ENCODE measurements at regions not wholly inside any gene's neighbourhood (a gene's known extent, or its start where the extent isn't known, plus 50 kb on each side); places are given as distances from the start of the nearest gene placed in this dataset.
"Not testable (repeated sequence)": the region's sequence is repeated elsewhere in the genome, so short reads cannot be mapped to it uniquely, and the experiment has no call there.

GRCh38 chr12:23083267-23083666, 458.3 kb downstream of the ETNK1 start:
- no peak for DNase-seq (ENCODE audit: low read depth, low spot score)

- peak; percentile 38 for DNase-seq (ENCODE audit: low read depth, low spot score)
Measured at GRCh38 chr12:23084236-23084995, 459.4 kb downstream of the ETNK1 start.

- DNase-seq (ENCODE audit: low read depth, low spot score), result no peak
Measured at GRCh38 chr12:23088594-23088993, 463.6 kb downstream of the ETNK1 start.

- DNase-seq (ENCODE audit: low read depth, low spot score), result no peak
Measured at GRCh38 chr12:23093488-23093887, 468.5 kb downstream of the ETNK1 start.

GRCh38 chr12:23096321-23096720, 471.4 kb downstream of the ETNK1 start:
- no peak for DNase-seq (ENCODE audit: low read depth, low spot score)

- no peak for DNase-seq (ENCODE audit: low read depth, low spot score)
Measured at GRCh38 chr12:23098110-23098509, 473.1 kb downstream of the ETNK1 start.

GRCh38 chr12:23098517-23098916, 473.5 kb downstream of the ETNK1 start:
- peak; percentile 30 for DNase-seq (ENCODE audit: low read depth, low spot score)

- no peak for DNase-seq (ENCODE audit: low read depth, low spot score)
Measured at GRCh38 chr12:23099104-23099503, 474.1 kb downstream of the ETNK1 start.

GRCh38 chr12:23099604-23100003, 474.6 kb downstream of the ETNK1 start:
- DNase-seq (ENCODE audit: low read depth, low spot score), result no peak

- DNase-seq (ENCODE audit: low read depth, low spot score), result no peak
Measured at GRCh38 chr12:23108957-23109356, 484.0 kb downstream of the ETNK1 start.

GRCh38 chr12:23113781-23114180, 488.8 kb downstream of the ETNK1 start:
- DNase-seq (ENCODE audit: low read depth, low spot score), result no peak

GRCh38 chr12:23115984-23116383, 491.0 kb downstream of the ETNK1 start:
- DNase-seq (ENCODE audit: low read depth, low spot score), result no peak

- DNase-seq (ENCODE audit: low read depth, low spot score), result no peak
Measured at GRCh38 chr12:23126794-23127193, 501.8 kb downstream of the ETNK1 start.

- DNase-seq (ENCODE audit: low read depth, low spot score), result no peak
Measured at GRCh38 chr12:23127701-23128100, 502.7 kb downstream of the ETNK1 start.

- DNase-seq (ENCODE audit: low read depth, low spot score), result no peak
Measured at GRCh38 chr12:23128462-23128861, 503.5 kb downstream of the ETNK1 start.

- DNase-seq (ENCODE audit: low read depth, low spot score), result no peak
Measured at GRCh38 chr12:23132357-23132756, 507.4 kb downstream of the ETNK1 start.

- no peak for DNase-seq (ENCODE audit: low read depth, low spot score)
Measured at GRCh38 chr12:23133471-23133870, 508.5 kb downstream of the ETNK1 start.

- DNase-seq (ENCODE audit: low read depth, low spot score), result no peak
Measured at GRCh38 chr12:23139026-23139425, 514.1 kb downstream of the ETNK1 start.

GRCh38 chr12:23140710-23141109, 515.7 kb downstream of the ETNK1 start:
- no peak for DNase-seq (ENCODE audit: low read depth, low spot score)

- no peak for DNase-seq (ENCODE audit: low read depth, low spot score)
Measured at GRCh38 chr12:23141335-23141734, 516.4 kb downstream of the ETNK1 start.

- DNase-seq (ENCODE audit: low read depth, low spot score), result not testable (repeated sequence)
Measured at GRCh38 chr12:23146070-23146469, 521.1 kb downstream of the ETNK1 start.

GRCh38 chr12:23168459-23168858, 543.5 kb downstream of the ETNK1 start:
- DNase-seq (ENCODE audit: low read depth, low spot score), result no peak

GRCh38 chr12:23169012-23169695, 544.2 kb downstream of the ETNK1 start:
- DNase-seq (ENCODE audit: low read depth, low spot score), result no peak
